ENCODE measurements at regions not wholly inside any gene's neighbourhood (a gene's known extent, or its start where the extent isn't known, plus 50 kb on each side); places are given as distances from the start of the nearest gene placed in this dataset.

DNA sequence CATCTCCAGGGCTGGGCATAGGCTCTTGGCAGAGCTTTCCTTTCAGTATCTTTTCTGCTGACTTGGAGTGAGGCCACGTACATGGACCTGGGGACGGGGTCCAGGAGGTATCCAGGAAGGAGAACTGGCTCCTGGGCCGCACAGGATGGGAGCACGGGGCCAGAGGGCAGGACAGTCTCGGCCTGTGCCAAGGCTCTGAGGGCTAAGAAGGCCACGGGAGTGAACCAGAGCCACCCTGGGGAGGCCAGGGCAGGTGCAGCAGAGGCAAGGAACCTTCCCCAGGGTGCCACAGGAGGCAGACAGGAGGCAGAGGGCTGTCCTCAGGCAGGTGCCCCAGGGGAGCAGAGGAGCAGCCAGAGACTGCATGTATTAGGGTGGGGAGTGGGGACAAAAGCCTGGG lies 50.3 kb downstream of the PLXNA1 start:
- Histone ChIP-seq H3K4me3 (ENCODE audit: low read depth, low read length) (no peak overlapping the region), H3K4me1 (peaks cover 12% of the 10 kb centered on the region), H3K9ac (no peak overlapping the region), H3K9me3 (ENCODE audit: control insufficient read depth, low read length) (no peaks in the 10 kb centered on the region), H3K27me3 (ENCODE audit: control insufficient read depth, insufficient read depth, low read length) (no peaks in the 10 kb centered on the region), H2AFZ (no peak overlapping the region), H3K27ac (no peak overlapping the region), H3K4me2 (ENCODE audit: low read length) (no peak overlapping the region), H3K79me2 (no peaks in the 10 kb centered on the region), H3K36me3 (ENCODE audit: control insufficient read depth, insufficient read depth, low read length) (no peaks in the 10 kb centered on the region)
- TF ChIP-seq, protein P1, sequence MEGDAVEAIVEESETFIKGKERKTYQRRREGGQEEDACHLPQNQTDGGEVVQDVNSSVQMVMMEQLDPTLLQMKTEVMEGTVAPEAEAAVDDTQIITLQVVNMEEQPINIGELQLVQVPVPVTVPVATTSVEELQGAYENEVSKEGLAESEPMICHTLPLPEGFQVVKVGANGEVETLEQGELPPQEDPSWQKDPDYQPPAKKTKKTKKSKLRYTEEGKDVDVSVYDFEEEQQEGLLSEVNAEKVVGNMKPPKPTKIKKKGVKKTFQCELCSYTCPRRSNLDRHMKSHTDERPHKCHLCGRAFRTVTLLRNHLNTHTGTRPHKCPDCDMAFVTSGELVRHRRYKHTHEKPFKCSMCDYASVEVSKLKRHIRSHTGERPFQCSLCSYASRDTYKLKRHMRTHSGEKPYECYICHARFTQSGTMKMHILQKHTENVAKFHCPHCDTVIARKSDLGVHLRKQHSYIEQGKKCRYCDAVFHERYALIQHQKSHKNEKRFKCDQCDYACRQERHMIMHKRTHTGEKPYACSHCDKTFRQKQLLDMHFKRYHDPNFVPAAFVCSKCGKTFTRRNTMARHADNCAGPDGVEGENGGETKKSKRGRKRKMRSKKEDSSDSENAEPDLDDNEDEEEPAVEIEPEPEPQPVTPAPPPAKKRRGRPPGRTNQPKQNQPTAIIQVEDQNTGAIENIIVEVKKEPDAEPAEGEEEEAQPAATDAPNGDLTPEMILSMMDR (IDR thresholded peaks at IDR 0.05) = no peak

DNA sequence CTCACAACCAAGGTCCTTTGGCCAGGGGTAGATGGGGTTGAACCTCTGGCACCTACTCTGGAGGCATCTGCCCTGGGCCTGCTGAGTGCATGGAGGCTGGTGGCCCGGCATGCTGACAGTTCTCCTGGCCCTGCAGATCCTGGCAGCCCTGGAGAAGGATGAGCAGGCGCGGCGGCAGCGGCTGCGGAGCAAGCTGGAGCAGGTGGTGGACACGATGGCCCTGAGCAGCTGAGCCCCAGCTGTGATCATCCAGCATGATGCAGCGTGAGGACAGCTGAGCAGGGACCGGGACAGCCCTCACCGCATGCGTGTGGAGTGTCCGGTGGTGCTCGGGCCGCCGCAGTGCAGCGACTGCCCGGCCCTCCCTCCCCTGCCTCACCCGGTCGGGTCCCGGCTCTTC lies 50.9 kb downstream of the PLXNA1 start:
- Histone ChIP-seq H3K36me3 (ENCODE audit: control insufficient read depth, insufficient read depth, low read length) (no peaks in the 10 kb centered on the region), H3K4me3 (ENCODE audit: low read depth, low read length) (no peak overlapping the region), H3K27ac (no peak overlapping the region), H3K4me1 (peaks cover 12% of the 10 kb centered on the region), H3K79me2 (no peaks in the 10 kb centered on the region), H3K27me3 (ENCODE audit: control insufficient read depth, insufficient read depth, low read length) (no peaks in the 10 kb centered on the region), H3K9ac (no peak overlapping the region), H3K9me3 (ENCODE audit: control insufficient read depth, low read length) (no peaks in the 10 kb centered on the region), H3K4me2 (ENCODE audit: low read length) (no peak overlapping the region), H2AFZ (no peak overlapping the region)
- TF ChIP-seq, protein P1 (IDR thresholded peaks at IDR 0.05) = no peak

DNA sequence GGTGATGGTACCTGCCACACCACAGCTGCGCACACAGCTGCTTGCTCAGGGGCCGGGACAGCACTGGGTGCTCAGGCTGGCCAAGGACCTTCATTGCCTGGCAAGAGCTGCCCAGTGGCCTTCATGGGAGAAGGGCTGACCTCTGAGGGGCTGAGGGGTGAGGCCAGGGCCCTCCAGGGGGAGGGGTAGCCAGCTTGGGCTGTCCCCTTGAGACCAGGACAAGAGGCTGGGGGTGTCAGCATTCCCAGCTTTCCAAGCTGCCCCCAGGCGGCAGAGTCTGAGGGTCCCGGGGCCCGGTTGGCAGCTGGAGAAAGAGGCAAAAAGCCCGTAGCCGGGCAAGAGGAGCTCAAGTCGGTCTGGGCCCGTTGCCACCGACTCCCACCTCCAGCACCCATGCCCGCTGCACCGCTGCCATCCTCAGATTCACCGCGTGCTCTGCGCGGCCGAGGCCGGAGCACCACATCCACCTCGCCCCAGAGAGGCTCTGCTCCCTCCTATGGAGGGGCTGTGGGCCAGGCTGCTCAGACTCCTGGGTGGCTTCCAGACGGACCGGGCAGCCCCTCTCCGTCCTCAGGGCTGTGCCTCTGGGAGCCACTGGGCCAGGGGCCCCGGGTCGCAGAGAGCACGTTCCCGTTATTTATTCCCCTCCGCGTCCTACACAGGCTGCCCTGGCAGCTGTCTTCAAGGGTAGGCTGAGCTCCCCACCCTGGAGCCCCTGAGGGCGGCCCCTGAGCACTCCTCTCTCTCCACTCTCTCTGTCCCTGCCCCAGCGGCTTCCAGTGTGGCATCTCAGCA lies 51.5 kb downstream of the PLXNA1 start:
- Histone ChIP-seq H3K4me1 (peaks cover 12% of the 10 kb centered on the region), H3K4me2 (ENCODE audit: low read length) (no peak overlapping the region), H3K27ac (peak overlapping the region; percentile 71), H3K9me3 (ENCODE audit: control insufficient read depth, low read length) (no peaks in the 10 kb centered on the region), H3K36me3 (ENCODE audit: control insufficient read depth, insufficient read depth, low read length) (no peaks in the 10 kb centered on the region), H2AFZ (no peak overlapping the region), H3K4me3 (ENCODE audit: low read depth, low read length) (no peak overlapping the region), H3K79me2 (no peaks in the 10 kb centered on the region), H3K9ac (no peak overlapping the region), H3K27me3 (ENCODE audit: control insufficient read depth, insufficient read depth, low read length) (no peaks in the 10 kb centered on the region)
- TF ChIP-seq, protein P1 (IDR thresholded peaks at IDR 0.05) = no peak

DNA sequence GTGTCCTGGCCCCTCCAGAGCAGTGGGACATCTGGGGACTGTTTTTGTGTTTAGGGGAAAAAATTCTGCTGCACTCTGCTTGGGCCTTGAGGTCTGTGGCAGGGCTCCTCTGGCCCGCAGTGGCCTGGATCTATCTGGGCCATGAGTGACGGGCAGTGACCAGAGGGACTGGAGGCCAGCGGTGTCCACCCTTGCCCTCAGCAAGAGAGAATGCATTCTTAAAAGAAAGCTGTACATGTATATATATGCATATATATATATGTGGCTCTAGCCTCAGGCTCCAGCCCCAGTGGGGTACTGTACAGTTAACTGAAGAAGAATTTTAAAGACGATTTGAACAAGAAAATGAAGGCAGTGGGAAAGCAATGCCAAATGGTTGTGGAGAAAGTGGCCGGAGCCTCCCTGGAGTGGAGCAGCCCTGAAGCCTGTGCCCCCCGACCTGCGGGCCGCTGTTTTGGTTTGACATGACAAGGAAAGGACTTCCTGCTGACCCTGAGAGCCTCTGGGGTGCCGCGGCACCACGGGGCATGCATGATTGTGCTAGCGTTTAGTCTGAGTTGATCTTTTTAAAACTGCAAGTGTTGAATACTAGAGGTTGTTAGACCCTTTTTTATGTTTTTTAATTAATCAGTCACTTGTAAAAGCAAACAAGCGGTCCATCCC lies 52.2 kb downstream of the PLXNA1 start:
- H3K4me3 ChIP-seq (ENCODE audit: low read depth, low read length) = no peak overlapping the region
- H2AFZ ChIP-seq = peak overlapping the region; percentile 25
- H3K9me3 ChIP-seq (ENCODE audit: control insufficient read depth, low read length) = no peaks in the 10 kb centered on the region
- H3K27me3 ChIP-seq (ENCODE audit: control insufficient read depth, insufficient read depth, low read length) = no peaks in the 10 kb centered on the region
- peak overlapping the region; percentile 71 for H3K27ac ChIP-seq
- H3K4me1 ChIP-seq = peaks cover 12% of the 10 kb centered on the region
- H3K9ac ChIP-seq = no peak overlapping the region
- no peaks in the 10 kb centered on the region for H3K36me3 ChIP-seq (ENCODE audit: control insufficient read depth, insufficient read depth, low read length)
- TF ChIP-seq, protein P1 (IDR thresholded peaks at IDR 0.05) = no peak
- H3K79me2 ChIP-seq = no peaks in the 10 kb centered on the region
- H3K4me2 ChIP-seq (ENCODE audit: low read length) = peak overlapping the region; percentile 3
